IMR-90 (cell line): ENCODE measurements at regions not wholly inside any gene's neighbourhood (a gene's known extent, or its start where the extent isn't known, plus 50 kb on each side); places are given as distances from the start of the nearest gene placed in this dataset.

ENCODE experiments used
- ATAC-seq: fragments of 200-7000 bp; cut with Tn5 transposase; 2 replicates; pipeline ENCODE4 v1.9.1; 2020; ENCODE audit warnings: low read depth, mild to moderate bottlenecking, moderate library complexity
- BruUV-seq: library from RNA; stranded (reverse); fragments of 400-500 nt; replicated peaks from 2 replicates; lab custom pipeline; 2021; lab: Mats Ljungman, UMichigan
- CTCF ChIA-PET: fragments of 300-600 bp; formaldehyde crosslinking; extraction: SDS; loops from one replicate; lab custom pipeline; 2021; ENCODE audit warnings: antibody characterized with exemption; lab: Yijun Ruan, JAX
- POLR2A ChIA-PET: fragments of 300-600 bp; sonication (Branson Sonifier 250); formaldehyde crosslinking; loops from one replicate; lab custom pipeline; 2022; ENCODE audit warnings: antibody characterized with exemption; ENCODE audit not compliant: unreplicated experiment; lab: Charles Lee
- DNase-seq: peaks from one replicate; pipeline ENCODE4 v3.0.0; 2013
- H2AFZ ChIP-seq: replicated peaks from 2 replicates; pipeline ENCODE3; 2013; ENCODE audit warnings: low read length, mild to moderate bottlenecking; ENCODE audit not compliant: poor library complexity
- H2AK5ac ChIP-seq: 2 replicates; pipeline ENCODE4 v1.6.1; 2013; ENCODE audit warnings: low read depth, low read length, inconsistent platforms
- H2AK9ac ChIP-seq: replicated peaks from 2 replicates; pipeline ENCODE3; 2013; ENCODE audit warnings: mild to moderate bottlenecking, low read depth, low read length, moderate library complexity; ENCODE audit not compliant: poor library complexity
- H2BK120ac ChIP-seq: 2 replicates; pipeline ENCODE4 v1.6.1; 2013; ENCODE audit warnings: low read depth, low read length, inconsistent platforms
- H2BK15ac ChIP-seq: 3 replicates; pipeline ENCODE4 v1.6.1; 2013; ENCODE audit warnings: low read depth, low read length, inconsistent platforms
- H2BK20ac ChIP-seq: 2 replicates; pipeline ENCODE4 v1.6.1; 2013; ENCODE audit warnings: low read depth, mild to moderate bottlenecking, inconsistent platforms, low read length, moderate library complexity
- H2BK5ac ChIP-seq: 2 replicates; pipeline ENCODE4 v1.6.1; 2013; ENCODE audit warnings: mild to moderate bottlenecking, low read depth, low read length, inconsistent platforms; ENCODE audit not compliant: poor library complexity, severe bottlenecking
- H3K14ac ChIP-seq: replicated peaks from 2 replicates; pipeline ENCODE4 v1.6.1; 2013; ENCODE audit warnings: low read depth, low read length, inconsistent platforms
- H3K18ac ChIP-seq: 2 replicates; pipeline ENCODE4 v1.6.1; 2013; ENCODE audit warnings: low read depth, low read length, control low read depth
- H3K23ac ChIP-seq: 2 replicates; pipeline ENCODE4 v1.6.1; 2013; ENCODE audit warnings: low read depth, low read length, inconsistent platforms
- H3K27ac ChIP-seq: 2 replicates; pipeline ENCODE4 v1.5.1; 2013; ENCODE audit warnings: mild to moderate bottlenecking, control low read depth, low read length; ENCODE audit not compliant: insufficient read depth
- H3K27me3 ChIP-seq: 2 replicates; pipeline ENCODE4 v1.6.1; 2013; ENCODE audit warnings: low read length; ENCODE audit not compliant: control insufficient read depth, insufficient read depth
- H3K36me3 ChIP-seq: 2 replicates; pipeline ENCODE4 v1.6.1; 2013; ENCODE audit warnings: low read length, mixed read lengths; ENCODE audit not compliant: control insufficient read depth, insufficient read depth
- H3K4ac ChIP-seq: 2 replicates; pipeline ENCODE4 v1.6.1; 2013; ENCODE audit warnings: low read depth, low read length, inconsistent platforms
- H3K4me1 ChIP-seq: 2 replicates; pipeline ENCODE4 v1.6.1; 2013; ENCODE audit warnings: low read length, mixed read lengths; ENCODE audit not compliant: control insufficient read depth, insufficient read depth
- H3K4me2 ChIP-seq: 2 replicates; pipeline ENCODE4 v1.6.1; 2013; ENCODE audit warnings: low read depth, mild to moderate bottlenecking, control low read depth, low read length, moderate library complexity
- H3K4me3 ChIP-seq: 2 replicates; pipeline ENCODE4 v1.5.1; 2013; ENCODE audit warnings: low read depth, mild to moderate bottlenecking, control low read depth, low read length, moderate library complexity; ENCODE audit not compliant: insufficient read depth
- H3K56ac ChIP-seq: 2 replicates; pipeline ENCODE4 v1.6.1; 2013; ENCODE audit warnings: low read length, inconsistent platforms; ENCODE audit not compliant: insufficient read depth; ENCODE audit errors: extremely low read depth
- H3K79me1 ChIP-seq, 2 experiments: 2 replicates each; pipeline ENCODE4 v1.6.1; 2013; ENCODE audit warnings: low read length in 2 of 2, inconsistent platforms in 1 of 2, low read depth in 1 of 2
- H3K9ac ChIP-seq: 2 replicates; pipeline ENCODE4 v1.6.1; 2013; ENCODE audit warnings: low read depth, low read length, control low read depth
- H3K9me1 ChIP-seq: 2 replicates; pipeline ENCODE4 v1.6.1; 2013; ENCODE audit warnings: low read length, inconsistent platforms; ENCODE audit not compliant: insufficient read depth
- H3K9me3 ChIP-seq: 2 replicates; pipeline ENCODE4 v1.6.1; 2013; ENCODE audit warnings: low read length; ENCODE audit not compliant: control insufficient read depth, insufficient read depth
- H4K20me1 ChIP-seq: 2 replicates; pipeline ENCODE4 v1.6.1; 2013; ENCODE audit warnings: low read length, inconsistent platforms; ENCODE audit not compliant: insufficient read depth
- H4K5ac ChIP-seq: 2 replicates; pipeline ENCODE4 v1.6.1; 2013; ENCODE audit warnings: mild to moderate bottlenecking, low read depth, low read length, control low read depth
- H4K8ac ChIP-seq, 2 experiments: 2 replicates each; pipeline ENCODE4 v1.6.1; 2013; ENCODE audit warnings: low read depth in 2 of 2, low read length in 2 of 2, control low read depth in 1 of 2, inconsistent platforms in 1 of 2
- H4K91ac ChIP-seq: 2 replicates; pipeline ENCODE4 v1.6.1; 2013; ENCODE audit warnings: low read depth, low read length, inconsistent platforms; ENCODE audit not compliant: insufficient read depth
- BHLHE40 ChIP-seq: fragments of 150-350 bp; IDR thresholded peaks from 2 replicates; pipeline ENCODE4 v1.6.1; 2016; ENCODE audit warnings: mild to moderate bottlenecking, low read depth, low read length
- CEBPB ChIP-seq: IDR thresholded peaks from 2 replicates; pipeline ENCODE4 v1.6.1; 2012; ENCODE audit warnings: low read depth, low read length, improper control_type of control experiment
- CHD1 ChIP-seq: IDR thresholded peaks from 2 replicates; pipeline ENCODE4 v1.6.1; 2012; ENCODE audit warnings: low read depth, low read length, improper control_type of control experiment
- FOS ChIP-seq: fragments of 150-350 bp; IDR thresholded peaks from 2 replicates; pipeline ENCODE4 v1.6.1; 2016; ENCODE audit warnings: low read depth, low read length
- MAFK ChIP-seq: IDR thresholded peaks from 2 replicates; pipeline ENCODE4 v1.6.1; 2012; ENCODE audit warnings: low read depth, low read length, improper control_type of control experiment
- MAZ ChIP-seq: IDR thresholded peaks from 2 replicates; pipeline ENCODE4 v1.6.1; 2012; ENCODE audit warnings: low read depth, mild to moderate bottlenecking, low read length, improper control_type of control experiment, moderate library complexity, borderline replicate concordance
- MXI1 ChIP-seq: IDR thresholded peaks from 2 replicates; pipeline ENCODE4 v1.6.1; 2012; ENCODE audit warnings: low read depth, mild to moderate bottlenecking, low read length, moderate library complexity, borderline replicate concordance
- NFE2L2 ChIP-seq: fragments of 150-350 bp; IDR thresholded peaks from 2 replicates; pipeline ENCODE4 v1.6.1; 2016; ENCODE audit warnings: low read depth, mild to moderate bottlenecking, low read length
- POLR2A ChIP-seq: IDR thresholded peaks from 2 replicates; pipeline ENCODE4 v1.6.1; 2012; ENCODE audit warnings: mild to moderate bottlenecking, low read depth, low read length
- RAD21 ChIP-seq: IDR thresholded peaks from 2 replicates; pipeline ENCODE4 v1.6.1; 2012; ENCODE audit warnings: low read length, improper control_type of control experiment
- RCOR1 ChIP-seq: IDR thresholded peaks from 2 replicates; pipeline ENCODE4 v1.6.1; 2012; ENCODE audit warnings: mild to moderate bottlenecking, low read length, improper control_type of control experiment; ENCODE audit not compliant: insufficient replicate concordance
- RFX5 ChIP-seq: IDR thresholded peaks from 2 replicates; pipeline ENCODE4 v1.8.0; 2012; ENCODE audit warnings: low read depth, mild to moderate bottlenecking, low read length, moderate library complexity
- SMC3 ChIP-seq: fragments of 150-350 bp; IDR thresholded peaks from 2 replicates; pipeline ENCODE4 v1.6.1; 2016; ENCODE audit warnings: low read depth, mild to moderate bottlenecking, antibody characterized with exemption, low read length, moderate library complexity
- USF2 ChIP-seq: fragments of 150-350 bp; IDR thresholded peaks from 2 replicates; pipeline ENCODE4 v1.6.1; 2017; ENCODE audit warnings: mild to moderate bottlenecking, antibody characterized with exemption, low read length, low read depth
- dilution Hi-C: fragments of 300-500 bp; cut with HindIII; formaldehyde crosslinking; loops from one replicate; pipeline ENCODE4 v1.14.3; 2018; ENCODE audit warnings: low sequenced_read_pairs; ENCODE audit not compliant: unreplicated experiment
- in situ Hi-C: fragments of 300-500 bp; cut with MboI; formaldehyde crosslinking; loops from 3 replicates; pipeline ENCODE4 v1.14.3; 2019; ENCODE audit warnings: low sequenced_read_pairs, inconsistent platforms, mixed read lengths
- intact Hi-C: fragments of 100-400 bp; cut with micrococcal nuclease; formaldehyde crosslinking; loops from 2 replicates; pipeline ENCODE4 v1.10.0; 2022
- TF ChIP-seq, protein P1 (sequence below): fragments of 150-350 bp; IDR thresholded peaks from 2 replicates; pipeline ENCODE4 v1.6.1; 2016; ENCODE audit warnings: low read depth, mild to moderate bottlenecking, low read length, moderate library complexity, borderline replicate concordance
- TF ChIP-seq, protein P2 (sequence below): conservative IDR thresholded peaks from 2 replicates; pipeline ENCODE4 v1.5.1; 2012; ENCODE audit warnings: mild to moderate bottlenecking, low read depth, low read length, improper control_type of control experiment

DNA sequence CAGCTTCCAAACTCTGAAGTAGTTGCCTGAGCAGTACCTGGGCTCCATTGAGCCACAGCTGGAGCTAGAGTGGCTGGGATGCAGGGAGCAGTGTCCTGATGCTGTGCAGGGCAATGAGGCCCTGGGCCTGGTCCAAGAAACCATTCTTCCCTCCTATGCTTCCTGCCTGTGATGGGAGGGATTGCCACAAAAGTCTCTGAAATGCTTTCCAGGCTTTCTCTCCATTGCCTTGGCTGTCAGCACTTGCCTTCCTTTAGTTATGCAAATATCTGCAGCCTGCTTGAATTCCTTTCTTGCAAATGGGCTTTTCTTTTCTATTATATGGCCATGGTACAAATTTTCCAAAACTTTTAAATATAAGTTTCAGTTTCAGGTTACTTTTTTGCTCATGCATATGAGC is 972.2 kb upstream of the MBL2 start:
- H3K4me2 ChIP-seq, result no peak overlapping the region
- ChIA-PET CTCF (no interaction called here), POLR2A (no interaction called here)
- in situ Hi-C loops (no loop called here), intact Hi-C loops (no loop called here), dilution Hi-C loops (no loop called here)
- no peak overlapping the region for H2BK20ac ChIP-seq
- H2AK9ac ChIP-seq, result no peak overlapping the region
- no peak overlapping the region for H2AK5ac ChIP-seq
- no peak overlapping the region for H3K27ac ChIP-seq
- H3K4me3 ChIP-seq, result no peak overlapping the region
- H3K56ac ChIP-seq, result no peak overlapping the region
- BruUV-seq, result no TSS peak
- no peak overlapping the region for H4K8ac ChIP-seq
- H3K23ac ChIP-seq, result no peak overlapping the region
- no peak overlapping the region for H4K91ac ChIP-seq
- peaks cover 6% of the 10 kb centered on the region for H3K9me3 ChIP-seq
- H2BK120ac ChIP-seq, result no peak overlapping the region
- DNase-seq (no peak), ATAC-seq (no peak)
- TF ChIP-seq CHD1, result no peak
- TF ChIP-seq MAZ, result no peak
- no peak for TF ChIP-seq FOS
- no peak for TF ChIP-seq NFE2L2
- TF ChIP-seq RAD21, result no peak
- TF ChIP-seq RFX5, result no peak
- no peak for TF ChIP-seq MAFK
- no peak for TF ChIP-seq CEBPB
- TF ChIP-seq, protein P1, sequence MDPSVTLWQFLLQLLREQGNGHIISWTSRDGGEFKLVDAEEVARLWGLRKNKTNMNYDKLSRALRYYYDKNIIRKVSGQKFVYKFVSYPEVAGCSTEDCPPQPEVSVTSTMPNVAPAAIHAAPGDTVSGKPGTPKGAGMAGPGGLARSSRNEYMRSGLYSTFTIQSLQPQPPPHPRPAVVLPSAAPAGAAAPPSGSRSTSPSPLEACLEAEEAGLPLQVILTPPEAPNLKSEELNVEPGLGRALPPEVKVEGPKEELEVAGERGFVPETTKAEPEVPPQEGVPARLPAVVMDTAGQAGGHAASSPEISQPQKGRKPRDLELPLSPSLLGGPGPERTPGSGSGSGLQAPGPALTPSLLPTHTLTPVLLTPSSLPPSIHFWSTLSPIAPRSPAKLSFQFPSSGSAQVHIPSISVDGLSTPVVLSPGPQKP, result no peak
- no peak for TF ChIP-seq BHLHE40
- no peak for TF ChIP-seq POLR2A
- TF ChIP-seq, protein P2, sequence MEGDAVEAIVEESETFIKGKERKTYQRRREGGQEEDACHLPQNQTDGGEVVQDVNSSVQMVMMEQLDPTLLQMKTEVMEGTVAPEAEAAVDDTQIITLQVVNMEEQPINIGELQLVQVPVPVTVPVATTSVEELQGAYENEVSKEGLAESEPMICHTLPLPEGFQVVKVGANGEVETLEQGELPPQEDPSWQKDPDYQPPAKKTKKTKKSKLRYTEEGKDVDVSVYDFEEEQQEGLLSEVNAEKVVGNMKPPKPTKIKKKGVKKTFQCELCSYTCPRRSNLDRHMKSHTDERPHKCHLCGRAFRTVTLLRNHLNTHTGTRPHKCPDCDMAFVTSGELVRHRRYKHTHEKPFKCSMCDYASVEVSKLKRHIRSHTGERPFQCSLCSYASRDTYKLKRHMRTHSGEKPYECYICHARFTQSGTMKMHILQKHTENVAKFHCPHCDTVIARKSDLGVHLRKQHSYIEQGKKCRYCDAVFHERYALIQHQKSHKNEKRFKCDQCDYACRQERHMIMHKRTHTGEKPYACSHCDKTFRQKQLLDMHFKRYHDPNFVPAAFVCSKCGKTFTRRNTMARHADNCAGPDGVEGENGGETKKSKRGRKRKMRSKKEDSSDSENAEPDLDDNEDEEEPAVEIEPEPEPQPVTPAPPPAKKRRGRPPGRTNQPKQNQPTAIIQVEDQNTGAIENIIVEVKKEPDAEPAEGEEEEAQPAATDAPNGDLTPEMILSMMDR, result no peak
- no peak for TF ChIP-seq RCOR1
- no peak for TF ChIP-seq MXI1
- TF ChIP-seq USF2, result no peak
- no peak for TF ChIP-seq SMC3
- H4K20me1 ChIP-seq, result no peaks in the 10 kb centered on the region
- H3K9me1 ChIP-seq, result no peaks in the 10 kb centered on the region
- no peak overlapping the region for H4K5ac ChIP-seq
- H2BK5ac ChIP-seq, result no peak overlapping the region
- no peak overlapping the region for H3K4ac ChIP-seq
- H3K4me1 ChIP-seq, result no peaks in the 10 kb centered on the region
- H3K18ac ChIP-seq, result no peak overlapping the region
- no peak overlapping the region for H3K14ac ChIP-seq
- H3K9ac ChIP-seq, result no peak overlapping the region
- no peak overlapping the region for H2AFZ ChIP-seq
- no peak overlapping the region for H2BK15ac ChIP-seq
- H3K27me3 ChIP-seq, result no peaks in the 10 kb centered on the region
- H3K36me3 ChIP-seq, result no peaks in the 10 kb centered on the region
- H3K79me1 ChIP-seq, result no peaks in the 10 kb centered on the region
